ENCODE measurements at regions not wholly inside any gene's neighbourhood (a gene's known extent, or its start where the extent isn't known, plus 50 kb on each side); places are given as distances from the start of the nearest gene placed in this dataset.

DNA sequence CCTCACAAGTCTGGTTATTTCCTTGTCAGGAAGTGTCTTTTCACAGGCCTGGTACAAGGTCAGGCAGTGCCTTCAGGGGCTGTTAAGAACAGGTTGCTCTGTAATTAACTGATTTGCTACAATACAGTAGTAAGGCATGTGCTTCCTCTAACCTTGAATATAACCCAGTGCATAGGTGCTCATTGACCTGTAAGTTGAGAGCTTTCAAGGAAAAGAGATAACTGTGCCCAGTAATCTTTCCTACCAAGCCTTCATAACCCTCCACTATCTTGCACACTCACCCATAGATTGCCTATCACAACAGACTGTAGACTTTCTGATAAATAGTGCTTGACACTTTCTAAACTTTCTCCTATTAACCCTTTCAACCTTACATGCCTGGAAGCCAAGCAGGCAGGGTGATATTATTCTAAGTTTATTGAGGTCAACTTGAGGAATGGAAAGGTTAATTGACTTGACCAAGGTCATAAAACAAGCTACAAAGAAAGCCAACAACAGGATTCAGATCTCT lies 148.1 kb downstream of the PPARGC1A start:
- Mint-ChIP-seq H3K4me3 (ENCODE audit: unreplicated experiment) (no peak overlapping the region), H3K4me1 (ENCODE audit: low read depth, unreplicated experiment) (no peaks in the 10 kb centered on the region), H3K36me3 (ENCODE audit: unreplicated experiment) (no peaks in the 10 kb centered on the region), H3K27me3 (ENCODE audit: unreplicated experiment) (no peaks in the 10 kb centered on the region), H3K9me3 (ENCODE audit: unreplicated experiment) (no peaks in the 10 kb centered on the region), H3K27ac (ENCODE audit: unreplicated experiment) (no peak overlapping the region)
- DNase-seq, result no peak
- TF ChIP-seq, protein P1, sequence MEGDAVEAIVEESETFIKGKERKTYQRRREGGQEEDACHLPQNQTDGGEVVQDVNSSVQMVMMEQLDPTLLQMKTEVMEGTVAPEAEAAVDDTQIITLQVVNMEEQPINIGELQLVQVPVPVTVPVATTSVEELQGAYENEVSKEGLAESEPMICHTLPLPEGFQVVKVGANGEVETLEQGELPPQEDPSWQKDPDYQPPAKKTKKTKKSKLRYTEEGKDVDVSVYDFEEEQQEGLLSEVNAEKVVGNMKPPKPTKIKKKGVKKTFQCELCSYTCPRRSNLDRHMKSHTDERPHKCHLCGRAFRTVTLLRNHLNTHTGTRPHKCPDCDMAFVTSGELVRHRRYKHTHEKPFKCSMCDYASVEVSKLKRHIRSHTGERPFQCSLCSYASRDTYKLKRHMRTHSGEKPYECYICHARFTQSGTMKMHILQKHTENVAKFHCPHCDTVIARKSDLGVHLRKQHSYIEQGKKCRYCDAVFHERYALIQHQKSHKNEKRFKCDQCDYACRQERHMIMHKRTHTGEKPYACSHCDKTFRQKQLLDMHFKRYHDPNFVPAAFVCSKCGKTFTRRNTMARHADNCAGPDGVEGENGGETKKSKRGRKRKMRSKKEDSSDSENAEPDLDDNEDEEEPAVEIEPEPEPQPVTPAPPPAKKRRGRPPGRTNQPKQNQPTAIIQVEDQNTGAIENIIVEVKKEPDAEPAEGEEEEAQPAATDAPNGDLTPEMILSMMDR (IDR thresholded peaks at IDR 0.05; ENCODE audit: partially characterized antibody, unreplicated experiment), result no peak

DNA sequence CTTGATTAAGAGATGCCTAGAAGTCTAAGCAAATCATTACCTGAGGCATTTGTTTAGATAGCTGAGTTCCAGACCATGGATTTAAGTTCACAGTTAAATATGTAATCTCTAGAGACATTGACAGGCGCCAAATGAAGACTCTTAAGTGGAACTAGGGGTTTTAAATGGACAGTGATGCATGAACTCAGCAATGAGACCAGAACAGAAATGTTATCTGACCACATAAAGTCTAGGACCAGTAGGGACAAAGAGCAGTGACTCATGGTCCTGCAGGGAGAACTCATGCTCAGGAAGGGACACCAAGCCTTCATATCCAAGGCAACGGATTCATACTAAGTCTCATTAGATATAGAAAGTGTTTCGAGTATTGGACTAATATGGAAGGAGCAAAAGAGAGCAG lies 152.3 kb downstream of the PPARGC1A start:
- no peak for DNase-seq
- Mint-ChIP-seq H3K4me3 (ENCODE audit: unreplicated experiment) (no peak overlapping the region), H3K27me3 (ENCODE audit: unreplicated experiment) (no peaks in the 10 kb centered on the region), H3K9me3 (ENCODE audit: unreplicated experiment) (no peaks in the 10 kb centered on the region), H3K36me3 (ENCODE audit: unreplicated experiment) (no peaks in the 10 kb centered on the region), H3K27ac (ENCODE audit: unreplicated experiment) (no peak overlapping the region), H3K4me1 (ENCODE audit: low read depth, unreplicated experiment) (no peaks in the 10 kb centered on the region)
- TF ChIP-seq, protein P1 (IDR thresholded peaks at IDR 0.05; ENCODE audit: partially characterized antibody, unreplicated experiment), result no peak

DNA sequence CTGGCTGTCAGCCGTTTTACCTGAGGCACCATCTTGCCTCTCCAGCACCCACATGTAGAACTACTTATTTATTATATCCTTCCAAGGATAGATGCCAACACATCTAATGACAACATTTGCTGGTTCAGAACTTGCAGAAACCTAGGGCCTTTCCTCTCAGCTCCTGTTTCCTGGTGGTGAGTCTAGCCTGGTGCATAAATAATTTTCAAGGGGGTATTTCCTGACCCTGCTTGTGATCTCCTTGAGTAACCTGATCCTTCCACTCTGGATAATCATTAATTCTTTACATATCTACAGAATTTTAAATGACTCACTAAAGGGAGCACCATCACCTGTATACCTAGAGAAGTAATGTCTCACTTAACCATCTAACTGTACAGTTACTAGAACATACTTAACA lies 153.4 kb downstream of the PPARGC1A start:
- H3K4me1 Mint-ChIP-seq (ENCODE audit: low read depth, unreplicated experiment), result no peaks in the 10 kb centered on the region
- DNase-seq, result no peak
- H3K27me3 Mint-ChIP-seq (ENCODE audit: unreplicated experiment), result no peaks in the 10 kb centered on the region
- TF ChIP-seq, protein P1 (IDR thresholded peaks at IDR 0.05; ENCODE audit: partially characterized antibody, unreplicated experiment), result no peak
- H3K36me3 Mint-ChIP-seq (ENCODE audit: unreplicated experiment), result no peaks in the 10 kb centered on the region
- H3K4me3 Mint-ChIP-seq (ENCODE audit: unreplicated experiment), result no peak overlapping the region
- H3K27ac Mint-ChIP-seq (ENCODE audit: unreplicated experiment), result no peak overlapping the region
- no peaks in the 10 kb centered on the region for H3K9me3 Mint-ChIP-seq (ENCODE audit: unreplicated experiment)

DNA sequence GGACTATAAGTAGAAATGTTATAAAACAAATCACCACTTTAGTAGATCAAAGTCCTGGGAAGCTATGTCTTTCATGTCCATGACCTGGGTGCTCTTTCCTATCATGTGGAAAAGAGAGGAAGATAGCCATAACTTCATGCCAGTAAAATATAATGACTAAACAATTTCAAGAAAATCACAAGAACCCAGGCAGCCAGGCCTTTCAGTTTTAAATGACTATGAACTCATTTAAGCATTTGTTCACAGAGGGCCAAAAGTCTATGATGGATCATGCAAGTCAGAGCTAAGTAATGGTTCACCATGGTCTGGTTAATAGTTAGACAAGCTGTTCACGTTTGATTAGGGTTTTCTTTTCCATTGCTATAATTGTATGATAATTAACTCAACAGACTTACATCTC lies 155.8 kb downstream of the PPARGC1A start:
- Mint-ChIP-seq H3K36me3 (ENCODE audit: unreplicated experiment) (no peaks in the 10 kb centered on the region), H3K9me3 (ENCODE audit: unreplicated experiment) (no peaks in the 10 kb centered on the region), H3K27ac (ENCODE audit: unreplicated experiment) (no peak overlapping the region), H3K4me1 (ENCODE audit: low read depth, unreplicated experiment) (no peaks in the 10 kb centered on the region), H3K4me3 (ENCODE audit: unreplicated experiment) (no peak overlapping the region), H3K27me3 (ENCODE audit: unreplicated experiment) (no peaks in the 10 kb centered on the region)
- DNase-seq, result no peak
- TF ChIP-seq, protein P1 (IDR thresholded peaks at IDR 0.05; ENCODE audit: partially characterized antibody, unreplicated experiment), result no peak

DNA sequence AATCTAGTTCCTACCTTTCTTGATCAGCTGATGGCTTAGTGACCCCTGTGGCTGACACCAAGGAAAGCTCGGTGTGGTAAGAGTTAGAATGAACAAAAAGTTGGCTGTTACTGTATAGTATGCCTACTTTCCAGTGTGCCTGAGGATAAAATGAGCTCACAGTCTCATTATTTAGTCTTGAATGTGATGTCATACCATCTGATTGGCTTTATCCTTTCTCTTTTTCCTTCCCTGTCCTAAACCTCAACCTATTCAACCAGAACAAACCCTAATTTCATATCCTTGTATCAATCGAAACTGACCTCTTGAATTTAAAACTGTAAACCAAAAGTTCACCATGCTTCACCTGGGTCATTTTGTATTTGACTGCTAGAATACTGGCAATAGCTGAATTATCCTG lies 156.4 kb downstream of the PPARGC1A start:
- H3K27ac Mint-ChIP-seq (ENCODE audit: unreplicated experiment), result no peak overlapping the region

More for the DNA sequence above, 156.4 kb downstream of the PPARGC1A start:
- no peak for DNase-seq
- TF ChIP-seq, protein P1 (IDR thresholded peaks at IDR 0.05; ENCODE audit: partially characterized antibody, unreplicated experiment), result no peak
- H3K4me1 Mint-ChIP-seq (ENCODE audit: low read depth, unreplicated experiment), result no peaks in the 10 kb centered on the region
- H3K9me3 Mint-ChIP-seq (ENCODE audit: unreplicated experiment), result no peaks in the 10 kb centered on the region
- H3K4me3 Mint-ChIP-seq (ENCODE audit: unreplicated experiment), result no peak overlapping the region
- H3K27me3 Mint-ChIP-seq (ENCODE audit: unreplicated experiment), result no peaks in the 10 kb centered on the region
- no peaks in the 10 kb centered on the region for H3K36me3 Mint-ChIP-seq (ENCODE audit: unreplicated experiment)
